NCI-H2107 (cell line): ENCODE measurements at regions not wholly inside any gene's neighbourhood (a gene's known extent, or its start where the extent isn't known, plus 50 kb on each side); places are given as distances from the start of the nearest gene placed in this dataset.

Experiments used
- DNase-seq: peaks from one replicate; lab custom pipeline; 2025; lab: John Stamatoyannopoulos, UW

DNA sequence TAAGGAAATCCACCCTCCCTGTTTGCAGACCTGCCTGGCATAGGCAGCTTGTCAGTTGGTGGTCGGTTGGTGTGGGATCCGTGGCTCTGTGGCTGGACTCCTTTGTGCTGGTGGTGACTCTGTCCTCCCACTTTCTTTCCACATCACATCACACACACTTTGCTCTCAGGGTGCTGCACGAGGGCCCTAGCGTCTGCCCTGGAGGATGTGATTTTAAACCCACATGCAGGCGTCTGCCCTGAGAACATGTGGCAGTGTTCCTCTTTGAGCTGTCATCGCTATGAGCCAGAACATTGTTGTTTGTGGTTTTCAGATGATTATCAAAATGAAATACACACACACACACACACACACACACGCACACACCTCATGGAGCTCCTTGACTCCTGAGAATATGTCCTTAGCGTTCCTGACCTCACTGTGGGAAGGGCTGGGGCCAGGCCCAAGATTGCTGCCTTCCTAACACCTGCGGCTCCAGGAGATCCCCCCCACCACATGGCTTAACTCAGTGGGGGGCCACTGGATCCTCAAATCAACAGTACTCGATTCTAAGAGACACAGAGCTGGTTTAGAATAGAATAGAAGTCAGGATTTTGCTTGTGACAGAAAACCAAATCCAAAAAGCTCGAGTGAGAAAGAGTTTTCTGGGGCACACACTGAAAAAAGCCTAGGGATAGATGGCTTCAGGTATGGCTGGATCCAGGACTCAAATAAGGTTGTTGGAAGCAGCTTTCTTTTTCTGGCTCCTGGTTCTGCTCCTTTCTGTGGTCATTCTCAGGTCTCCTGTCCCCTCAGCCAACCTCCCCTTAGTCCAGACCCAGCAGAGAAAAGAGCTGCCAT, 54.8 kb downstream of the RTP5 start:
- no peak for DNase-seq

DNA sequence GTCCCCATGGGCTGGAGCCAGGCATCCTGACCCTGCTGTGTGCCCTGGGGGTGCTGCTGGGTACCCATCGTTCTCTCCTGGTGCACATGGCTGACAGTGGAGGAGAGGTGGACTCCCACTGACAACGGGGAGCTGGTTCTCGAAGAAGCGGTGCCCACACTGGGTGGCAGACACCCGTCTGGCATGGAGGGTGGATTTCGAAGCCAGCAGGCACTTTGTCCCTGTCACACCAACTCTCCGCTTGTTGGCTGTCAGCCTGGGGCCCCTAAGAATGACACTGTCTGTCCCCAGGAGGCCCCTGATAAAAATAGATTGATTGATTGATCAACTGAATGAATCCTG, 55.4 kb downstream of the RTP5 start:
- DNase-seq = no peak

DNA sequence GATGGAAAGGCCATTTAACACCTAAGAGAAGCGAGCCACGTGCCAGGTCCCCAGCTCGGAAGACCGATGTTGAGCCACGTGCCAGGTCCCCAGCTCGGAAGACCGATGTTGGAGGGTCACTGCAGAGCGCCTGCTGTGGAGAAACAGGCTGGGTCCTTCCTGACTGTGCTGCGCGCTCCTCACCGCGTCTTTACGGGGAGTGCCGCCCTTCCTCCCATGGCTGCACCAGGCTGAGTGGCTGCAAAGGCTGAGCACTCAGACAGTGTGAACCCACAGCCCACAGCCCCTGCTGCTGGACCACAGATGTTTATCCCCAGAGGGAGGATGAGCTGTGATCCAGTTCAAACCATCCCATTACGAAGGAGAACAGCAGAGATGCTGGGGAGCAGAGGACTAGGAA, 55.7 kb downstream of the RTP5 start:
- no peak for DNase-seq

DNA sequence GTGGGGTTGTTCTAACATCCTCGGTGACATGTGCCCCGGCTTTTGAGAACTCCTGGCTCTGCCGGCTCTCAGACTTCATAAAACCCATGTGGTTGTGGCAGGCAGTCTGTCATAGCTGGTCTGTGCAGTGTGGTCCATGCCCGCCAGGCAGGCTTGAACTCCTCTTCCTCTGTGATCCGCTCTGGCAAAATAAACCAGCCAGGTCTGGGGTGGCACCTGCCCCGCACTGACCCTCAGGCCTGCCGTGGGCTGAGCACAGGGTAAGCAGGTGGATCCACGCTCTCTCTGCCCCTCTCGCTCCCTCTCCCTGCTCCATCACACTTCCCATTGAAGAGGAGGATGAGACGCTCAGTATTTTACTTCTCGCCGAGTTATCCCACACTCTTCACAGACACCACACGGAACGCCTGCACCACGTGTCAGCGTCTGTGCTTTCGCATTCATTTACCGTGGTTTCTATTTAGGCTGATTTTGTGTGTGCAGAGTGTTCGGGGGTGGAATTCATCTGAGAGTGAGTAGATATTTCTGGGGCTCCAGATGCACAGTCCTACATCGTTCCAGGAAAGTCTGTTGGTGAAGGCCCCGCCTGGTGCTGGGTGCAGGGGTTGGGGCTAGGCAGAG, 56.4 kb downstream of the RTP5 start:
- DNase-seq = no peak

DNA sequence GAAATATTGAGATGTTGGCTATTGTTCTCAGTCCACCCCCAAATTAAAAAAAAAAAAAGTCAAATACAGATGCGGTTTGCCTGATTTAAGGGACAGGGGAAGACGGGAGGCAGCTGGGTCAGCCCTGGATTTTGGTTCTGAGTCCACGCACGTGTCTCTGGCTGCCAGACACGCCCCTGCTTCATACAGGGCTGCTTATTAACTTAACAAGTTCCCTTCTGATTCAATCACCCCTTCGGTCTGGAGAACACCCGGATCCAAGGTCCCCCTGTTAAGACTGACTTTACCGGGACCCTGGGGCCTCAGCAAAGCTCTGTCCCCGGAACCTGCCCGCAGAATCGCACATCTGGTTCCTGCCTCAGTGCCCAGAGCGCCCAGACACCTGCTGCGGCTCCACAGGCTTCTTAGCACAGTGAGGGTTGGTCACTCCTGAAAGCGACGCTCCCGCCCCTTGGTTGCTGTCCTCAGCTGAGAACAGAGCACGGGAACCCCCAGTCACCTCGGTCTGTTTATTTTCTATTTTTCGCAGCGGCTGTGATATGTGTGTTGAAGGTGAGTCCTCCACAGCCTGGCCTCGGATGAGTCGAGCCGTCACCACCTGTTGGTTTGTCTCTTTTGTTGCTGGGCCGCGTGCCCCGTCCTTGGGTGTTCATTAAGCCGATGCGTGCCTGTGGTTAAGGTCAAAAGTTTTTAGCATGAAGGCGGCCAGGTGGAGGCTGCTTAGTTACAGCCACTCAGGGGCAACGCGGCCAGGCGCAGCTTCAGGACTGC, 57.2 kb downstream of the RTP5 start:
- DNase-seq = no peak

DNA sequence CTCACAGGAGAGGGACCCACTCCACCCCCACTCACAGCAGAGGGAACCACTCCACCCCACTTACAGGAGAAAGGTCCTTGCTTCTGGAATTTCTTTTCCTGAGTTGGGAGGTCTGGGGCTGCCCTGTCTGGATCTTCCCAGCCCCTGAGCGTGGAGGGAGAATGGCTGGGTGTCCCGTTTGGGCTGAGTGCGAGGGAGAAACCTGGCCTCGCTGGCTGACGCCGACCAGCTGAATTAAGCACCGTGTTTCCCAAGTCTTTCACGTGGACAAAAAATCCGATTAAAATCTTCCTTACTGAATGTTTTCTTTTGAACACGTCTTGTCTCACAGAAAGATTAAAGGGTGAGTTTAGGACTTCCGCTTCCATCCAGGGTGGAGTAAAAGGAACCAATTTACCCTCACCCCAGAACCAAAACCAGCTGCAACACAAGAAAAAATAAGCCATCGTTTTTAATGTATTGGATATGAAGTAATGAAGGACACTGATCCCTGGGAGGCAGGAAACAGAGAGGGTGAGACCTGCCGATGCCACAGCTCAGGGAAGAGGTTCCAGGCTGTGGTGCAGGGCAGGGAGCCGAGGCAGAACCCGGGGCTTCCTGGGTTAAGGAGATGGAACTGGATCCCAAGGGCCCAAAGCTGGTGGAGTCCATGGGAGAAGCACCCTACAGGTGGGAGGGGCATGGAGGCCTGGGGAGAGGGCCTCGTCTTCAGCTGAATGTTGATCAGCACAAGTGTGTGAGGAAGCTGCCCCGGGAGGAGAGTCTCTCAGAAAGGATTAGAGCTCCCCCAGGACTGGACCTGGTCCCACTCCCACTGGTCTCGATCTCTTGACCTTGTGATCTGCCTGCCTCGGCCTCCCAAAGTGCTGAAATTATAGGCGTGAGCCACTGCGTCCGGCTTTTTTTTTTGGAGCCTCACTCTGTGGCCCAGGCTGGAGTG, 60.3 kb downstream of the RTP5 start:
- no peak for DNase-seq

DNA sequence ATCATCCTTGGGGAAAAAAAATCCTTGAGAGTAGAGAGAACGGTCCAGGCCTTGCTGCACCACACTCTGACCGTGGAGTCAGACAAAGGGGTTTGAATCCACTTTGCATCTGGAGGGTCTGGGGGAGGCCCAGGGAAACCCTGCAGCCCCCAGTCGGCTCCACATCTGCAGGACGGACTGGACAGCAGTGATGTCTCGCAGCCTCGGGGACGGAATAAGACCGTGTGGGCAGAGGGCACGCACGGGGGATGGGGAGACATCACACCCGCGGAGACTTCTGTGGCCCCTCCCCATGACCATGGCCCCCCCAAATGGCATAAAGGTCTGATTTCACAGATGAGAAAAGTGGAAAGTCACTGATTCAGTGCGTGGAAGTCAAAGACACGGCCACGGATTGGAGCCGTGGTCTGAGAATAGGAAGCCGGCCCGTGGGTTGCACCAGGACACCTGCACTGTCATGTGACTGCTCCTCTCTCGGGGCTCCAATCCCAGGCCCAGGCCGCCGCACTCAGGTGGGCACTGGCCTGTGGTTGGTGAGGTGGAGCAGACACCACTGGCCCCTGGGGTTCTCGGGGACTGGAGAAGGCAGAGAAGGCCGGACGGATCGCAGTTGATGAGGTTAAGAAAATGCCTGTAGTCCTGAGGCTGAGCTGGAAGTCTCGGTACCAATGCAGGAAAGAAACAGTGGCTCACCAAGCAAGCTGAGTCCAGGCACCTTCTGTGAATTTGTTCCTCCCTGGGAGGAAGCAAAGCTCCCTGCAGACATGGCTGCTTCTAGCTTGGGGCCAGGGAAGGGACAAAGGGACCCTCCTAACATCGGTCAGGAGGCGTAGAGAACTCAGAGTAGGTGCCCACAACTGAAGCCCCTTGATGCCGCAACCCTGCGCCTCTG, 61.8 kb downstream of the RTP5 start:
- DNase-seq = no peak

DNA sequence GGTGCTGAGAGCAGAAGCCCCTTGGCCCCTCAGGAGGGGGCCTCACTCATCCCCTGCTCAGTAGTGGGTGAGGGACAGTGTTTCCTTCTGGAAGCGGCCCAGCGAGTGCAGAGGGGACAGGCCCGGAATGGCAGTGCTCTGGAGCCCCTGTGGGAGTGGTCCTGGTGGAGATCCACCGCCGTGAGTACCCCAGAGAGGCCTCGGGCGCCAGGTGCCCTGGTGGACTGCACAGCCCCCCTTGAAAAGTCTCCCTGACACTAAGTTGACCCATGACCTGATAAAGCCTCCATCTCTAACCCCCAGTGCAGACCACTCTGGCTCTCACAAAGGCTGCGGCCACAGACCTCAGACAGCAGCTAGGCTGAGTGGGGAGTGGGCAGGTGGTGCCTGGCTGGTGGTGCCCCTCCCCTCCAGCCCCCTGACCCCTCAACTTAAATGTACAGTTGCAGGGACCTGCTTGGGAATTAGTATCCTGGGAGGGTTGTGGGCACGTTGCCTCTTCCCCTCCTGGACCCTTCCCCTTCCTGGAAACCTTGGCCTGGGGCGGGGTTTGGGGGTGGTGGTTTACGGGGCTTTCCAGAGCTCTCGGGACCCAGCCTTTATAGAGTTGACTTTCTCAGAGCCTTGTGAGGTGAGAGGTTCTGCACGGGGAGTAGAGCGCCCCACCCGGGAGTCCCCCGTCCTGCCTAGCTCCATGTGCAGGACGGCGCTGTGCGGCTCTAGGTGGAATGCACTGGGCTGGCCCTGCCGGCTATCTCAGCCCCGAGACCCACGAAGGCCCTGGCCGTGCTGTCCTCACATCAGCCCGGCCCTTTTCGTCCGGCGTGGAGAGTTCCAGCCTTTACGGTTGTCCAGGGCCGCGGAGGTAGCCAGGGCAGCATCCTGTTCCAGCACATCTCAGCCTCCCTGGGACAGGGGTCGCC, 62.7 kb downstream of the RTP5 start:
- no peak for DNase-seq

DNA sequence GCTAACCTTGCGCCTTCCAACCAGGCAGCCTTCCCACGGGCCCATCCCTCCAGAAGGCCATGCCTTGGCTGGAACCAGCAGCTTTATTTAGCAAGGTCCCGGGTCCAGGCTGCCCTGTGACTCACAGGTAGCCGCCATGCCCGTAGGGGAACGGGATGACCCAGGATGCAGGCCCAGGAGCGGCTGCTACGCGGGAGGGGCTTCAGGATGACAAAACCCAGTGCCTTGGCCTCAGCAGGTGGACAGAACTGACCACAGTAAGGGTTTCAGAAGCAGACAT, 63.3 kb downstream of the RTP5 start:
- no peak for DNase-seq

DNA sequence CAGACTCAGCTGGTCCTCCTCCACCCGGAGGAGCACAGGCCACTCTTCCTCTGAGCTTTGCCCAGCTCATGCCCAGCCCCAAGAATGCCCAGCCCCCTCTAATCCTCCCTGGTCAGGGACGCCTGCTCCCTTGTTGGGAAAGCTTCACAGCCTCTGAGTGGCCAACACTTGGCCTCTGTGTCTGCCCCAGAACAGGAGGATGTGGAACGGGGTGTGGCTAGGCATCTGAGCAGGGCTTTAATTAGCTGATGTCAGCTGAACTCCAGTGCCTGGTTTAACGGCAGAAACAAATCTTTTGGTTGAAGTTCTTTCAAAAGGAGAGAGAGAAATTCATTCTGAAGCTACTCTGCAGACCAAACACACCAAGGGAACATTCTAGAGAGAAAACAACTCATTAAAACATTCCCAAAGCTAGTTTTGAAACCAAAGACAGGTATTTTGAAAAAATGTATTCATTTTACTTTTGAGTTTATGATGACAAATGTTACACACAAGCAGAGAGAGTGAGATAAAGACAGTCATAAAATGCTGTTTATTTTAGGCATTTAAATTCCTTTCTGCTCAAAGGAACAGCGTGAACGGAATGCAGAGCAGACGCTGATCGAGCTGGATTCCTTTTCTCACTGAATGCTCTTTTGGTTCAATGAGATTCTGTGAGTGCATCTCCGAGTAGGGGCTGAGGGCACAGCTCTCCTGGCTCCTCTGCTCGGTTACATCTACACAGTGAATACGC, 63.8 kb downstream of the RTP5 start:
- DNase-seq = no peak

DNA sequence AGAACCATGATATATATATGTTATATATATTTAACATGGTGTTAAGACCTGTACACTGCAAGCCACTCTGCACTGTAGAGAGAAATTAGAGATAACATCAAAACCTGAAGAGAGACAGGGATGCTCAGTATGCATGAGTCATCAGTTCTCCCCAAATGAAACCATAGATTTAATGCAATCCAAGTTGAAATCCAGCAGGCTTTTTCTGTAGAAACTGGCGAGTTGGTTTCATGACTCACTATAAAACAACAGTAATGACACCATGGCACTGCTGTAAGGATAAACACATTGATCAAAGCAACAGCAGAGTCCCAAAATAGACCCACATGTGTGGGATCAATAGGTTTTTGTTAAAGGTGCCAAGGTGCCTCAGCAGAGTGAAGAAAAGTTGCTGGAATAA, 65.8 kb downstream of the RTP5 start:
- no peak for DNase-seq

DNA sequence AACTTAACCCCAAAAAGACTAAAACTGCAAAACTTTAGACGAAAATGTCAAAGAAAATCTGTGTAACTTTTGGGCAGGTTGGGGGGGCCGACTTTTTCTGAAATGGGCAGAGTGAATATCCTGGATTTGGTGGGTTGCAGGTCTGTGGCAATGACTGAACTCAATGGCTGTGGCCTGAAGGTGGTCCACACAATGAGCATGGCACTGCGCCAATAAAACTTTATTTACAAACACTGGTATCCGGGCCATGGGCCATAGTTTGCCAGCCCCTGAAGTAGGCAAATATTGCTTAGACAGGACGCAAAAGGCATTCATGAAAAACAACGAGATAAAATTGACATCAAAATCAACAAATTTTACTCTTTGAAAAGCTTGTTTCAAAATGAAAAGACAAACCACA, 66.2 kb downstream of the RTP5 start:
- DNase-seq = no peak

DNA sequence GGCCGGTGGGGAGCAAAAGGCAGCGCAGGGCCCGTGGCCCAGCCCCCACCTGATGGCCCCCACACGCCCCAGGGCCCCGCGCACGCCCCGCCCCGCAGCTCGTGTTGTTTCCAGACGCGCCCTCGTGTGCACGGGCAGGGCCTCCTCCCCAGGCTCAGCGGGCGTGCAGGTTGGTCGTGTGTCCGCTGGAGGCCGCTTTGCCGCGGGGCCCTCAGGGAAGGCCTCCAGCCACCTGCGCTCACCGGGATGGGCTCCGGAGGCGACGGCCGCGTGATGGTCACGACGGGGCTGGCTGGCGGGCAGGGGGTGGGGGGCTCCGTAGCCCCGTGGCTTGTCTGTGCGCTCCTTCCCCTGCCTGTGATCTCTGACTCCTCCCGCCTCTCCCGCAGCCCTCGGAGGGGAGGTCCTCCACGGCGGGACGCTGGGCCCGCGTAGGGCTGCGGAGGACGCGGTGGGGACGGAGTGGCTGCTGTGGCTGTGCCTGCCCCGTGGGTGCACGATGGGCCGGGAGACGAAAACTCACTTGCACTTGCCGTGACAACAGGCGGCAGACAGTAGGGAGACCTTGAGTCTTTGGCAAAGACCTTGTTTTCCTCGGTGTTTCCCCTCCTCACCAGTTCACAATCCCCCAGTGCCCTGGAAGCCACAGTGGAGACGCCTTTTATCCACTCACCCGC, 67.1 kb downstream of the RTP5 start:
- DNase-seq = no peak

DNA sequence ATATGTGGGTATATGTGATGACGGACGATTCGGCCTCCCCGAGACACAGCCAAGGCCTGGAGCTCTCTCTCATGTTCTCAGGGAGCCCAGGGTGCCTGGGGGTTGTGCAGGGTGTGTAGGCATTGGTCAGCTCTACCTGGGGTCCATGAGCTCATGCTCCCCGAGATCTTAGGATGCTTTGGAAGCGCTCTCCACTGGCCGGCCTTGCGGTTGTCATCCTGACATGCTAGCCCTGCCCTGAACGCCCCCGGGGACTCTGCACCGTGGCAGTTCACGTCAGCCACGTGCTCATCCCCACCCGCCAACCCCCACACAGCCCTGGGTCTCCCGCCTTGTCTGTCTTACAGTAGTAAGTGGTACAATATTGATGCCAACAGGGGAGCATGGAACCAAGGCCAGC, 67.8 kb downstream of the RTP5 start:
- no peak for DNase-seq

DNA sequence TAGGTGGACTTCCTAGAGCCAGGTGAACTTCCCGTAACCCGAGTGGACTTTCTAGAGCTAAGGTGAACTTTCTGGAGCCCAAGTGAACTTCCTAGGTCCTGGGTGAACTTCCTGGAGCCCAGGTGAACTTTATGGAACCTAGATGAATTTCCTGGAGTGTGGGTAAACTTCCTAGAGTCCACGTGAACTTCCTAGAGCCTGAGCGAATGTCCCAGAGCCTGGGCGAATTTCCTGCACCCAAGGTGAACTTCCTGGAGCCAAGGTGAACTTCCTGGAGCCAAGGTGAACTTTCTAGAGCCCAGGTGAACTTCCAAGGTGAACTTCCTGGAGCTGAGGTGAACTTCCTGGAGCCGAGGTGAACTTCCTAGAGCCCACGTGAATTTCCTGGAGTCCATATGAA, 70.0 kb downstream of the RTP5 start:
- no peak for DNase-seq

DNA sequence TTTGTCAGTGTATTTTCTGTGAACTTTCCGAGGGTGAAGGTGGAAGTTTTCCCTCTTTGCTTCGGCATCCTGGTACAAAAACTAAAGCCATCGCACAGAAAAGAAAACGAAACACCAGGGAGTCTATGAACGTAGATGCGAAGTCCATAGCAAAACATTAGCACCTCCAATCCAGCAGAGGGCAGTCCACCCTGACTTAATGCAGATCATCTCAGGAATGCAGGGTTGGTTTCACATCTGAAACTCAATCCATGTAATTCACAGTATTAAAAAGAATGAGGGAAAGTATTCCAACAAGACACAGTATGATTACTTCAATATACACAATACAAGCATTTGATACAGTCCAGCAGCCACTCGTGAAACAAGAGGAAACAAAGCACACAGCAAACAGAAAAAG, 70.8 kb downstream of the RTP5 start:
- DNase-seq = no peak

DNA sequence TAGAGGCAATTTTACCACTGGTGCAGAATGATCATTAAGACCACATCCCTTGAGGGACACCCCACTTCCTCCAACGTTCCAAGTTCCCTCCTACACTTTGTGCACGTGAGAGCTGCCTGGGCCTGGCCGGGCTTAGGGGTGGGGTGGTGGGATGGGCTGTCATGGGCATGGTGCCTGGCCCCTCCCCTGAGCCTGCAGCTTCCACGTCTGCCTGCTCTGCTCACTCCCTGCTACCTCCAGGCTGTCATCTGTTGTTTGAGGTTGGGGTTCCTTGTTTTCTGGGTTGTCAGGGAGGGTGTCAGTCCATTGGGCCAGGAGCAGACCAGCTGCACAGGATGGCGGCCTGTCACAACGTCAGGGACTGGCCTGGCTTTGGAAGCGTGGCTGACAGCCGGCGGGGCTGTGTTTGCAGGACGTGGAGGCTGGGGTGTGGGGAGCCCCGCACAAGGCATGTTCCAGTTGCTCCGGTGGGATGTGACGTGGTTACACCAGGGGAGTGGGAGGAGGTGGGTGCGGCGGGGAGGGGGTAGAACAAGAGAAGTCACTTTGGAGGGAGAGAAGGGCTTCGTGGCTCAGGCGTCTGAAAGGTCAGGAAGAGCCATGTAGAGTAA, 72.3 kb downstream of the RTP5 start:
- no peak for DNase-seq

DNA sequence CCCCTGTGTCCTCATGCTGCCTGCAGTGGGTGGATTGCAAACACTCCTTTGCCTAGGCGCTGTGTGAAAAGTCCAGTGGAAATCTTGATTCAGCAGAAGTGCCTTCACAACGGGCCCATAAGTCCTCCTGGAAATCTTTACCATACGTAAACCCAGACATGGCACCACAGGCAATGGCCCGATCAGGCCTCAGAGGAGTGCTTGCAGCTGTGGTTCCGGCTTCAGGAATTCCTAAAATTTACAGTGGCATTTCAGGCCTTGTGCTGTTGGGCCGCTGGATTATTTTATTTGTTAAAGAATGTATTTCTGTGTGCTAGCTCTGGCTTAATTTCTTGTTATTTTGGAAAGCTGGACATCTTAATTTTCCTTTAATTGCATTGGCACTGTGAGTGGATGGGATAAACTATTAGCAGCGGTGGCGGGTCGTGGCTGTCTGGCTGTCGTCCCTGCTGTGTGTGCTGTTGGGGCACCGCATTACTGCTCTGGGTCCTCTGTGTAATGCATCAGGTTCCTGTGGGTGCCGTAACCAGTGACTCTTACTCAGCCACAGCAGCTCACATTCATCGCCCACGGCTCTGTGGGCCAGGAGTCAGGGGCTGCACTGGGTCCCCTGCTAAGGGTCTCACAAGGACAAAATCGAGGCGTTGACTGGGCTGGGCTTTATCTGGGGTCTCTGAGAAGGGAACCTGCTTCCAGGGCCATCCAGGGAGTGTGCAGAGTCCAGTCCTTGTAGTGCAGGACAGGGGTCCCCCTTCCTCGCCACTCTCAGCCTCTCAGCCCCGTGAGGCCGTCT, 73.1 kb downstream of the RTP5 start:
- no peak for DNase-seq
